A549 (cell line): ENCODE measurements at regions not wholly inside any gene's neighbourhood (a gene's known extent, or its start where the extent isn't known, plus 50 kb on each side); places are given as distances from the start of the nearest gene placed in this dataset.

Experiments
- CTCF ChIP-seq: fragments of >200 bp; sonication (Bioruptor Twin); formaldehyde crosslinking; IDR thresholded peaks from 3 replicates; pipeline ENCODE4 v1.5.1; 2016
- NFE2L2 ChIP-seq: fragments of 150-350 bp; conservative IDR thresholded peaks from 2 replicates; pipeline ENCODE4 v1.6.1; 2014; ENCODE audit warnings: low read length

- TF ChIP-seq CTCF (no peak), NFE2L2 (no peak)
Observed at GRCh38 chr13:77431449-77431848, 104.1 kb upstream of the SCEL start.
